B cell (primary cell): ENCODE measurements at regions not wholly inside any gene's neighbourhood (a gene's known extent, or its start where the extent isn't known, plus 50 kb on each side); places are given as distances from the start of the nearest gene placed in this dataset.

Source experiments
- ATAC-seq: fragments of 200-7000 bp; cut with Tn5 transposase; one replicate; pipeline ENCODE4 v1.10.0; 2021; ENCODE audit warnings: low read depth, mild to moderate bottlenecking, moderate number of reproducible peaks, moderate library complexity
- CTCF ChIA-PET: fragments of 350-600 bp; sonication (Branson Sonifier 250); formaldehyde crosslinking; loops from one replicate; lab custom pipeline; 2021; ENCODE audit warnings: antibody characterized with exemption, inconsistent platforms; lab: Charles Lee
- POLR2A ChIA-PET: fragments of 350-600 bp; sonication (Branson Sonifier 250); formaldehyde crosslinking; loops from one replicate; lab custom pipeline; 2021; ENCODE audit warnings: antibody characterized with exemption; lab: Charles Lee
- DNase-seq: peaks from one replicate; pipeline ENCODE4 v3.0.0; 2013
- H2AFZ ChIP-seq: 2 replicates; pipeline ENCODE4 v1.6.1; 2012; ENCODE audit warnings: mild to moderate bottlenecking, low read depth, low read length; ENCODE audit not compliant: insufficient read depth, poor library complexity, severe bottlenecking
- H3K27ac ChIP-seq, 2 donors: 1 replicate in 1 of 2; 2 replicates in 1 of 2; pipeline ENCODE4 v1.5.1; 2012 to 2013; ENCODE audit warnings: low read length in 2 of 2, mild to moderate bottlenecking in 2 of 2, moderate library complexity in 1 of 2
- H3K27me3 ChIP-seq, 4 experiments: fragments of 200-600 bp in 1 of 4; sonication (generic) in 1 of 4; replicated peaks in 1 of 4; 1 replicate in 2 of 4; 2 replicates in 2 of 4; pipeline versions ENCODE4 v1.6.1 to v1.7.0; 2013 to 2016; ENCODE audit warnings: low read length in 3 of 4, mild to moderate bottlenecking in 2 of 4, mixed read lengths in 1 of 4, moderate library complexity in 1 of 4; ENCODE audit not compliant: insufficient read depth in 4 of 4, control insufficient read depth in 3 of 4; ENCODE audit errors: control extremely low read depth in 1 of 4
- H3K36me3 ChIP-seq, 2 experiments: replicated peaks in 1 of 2; 1 replicate in 1 of 2; 2 replicates in 1 of 2; pipeline versions ENCODE4 v1.6.1 to v1.7.1; 2013; ENCODE audit warnings: low read length in 1 of 2; ENCODE audit not compliant: insufficient read depth in 2 of 2, control insufficient read depth in 1 of 2; ENCODE audit errors: control extremely low read depth in 1 of 2, extremely low read depth in 1 of 2
- H3K4me1 ChIP-seq, 2 donors: fragments of 200-600 bp in 1 of 2; sonication (generic) in 1 of 2; 1 replicate in 1 of 2; 2 replicates in 1 of 2; pipeline versions ENCODE4 v1.5.1 to v1.6.1; 2013 to 2017; ENCODE audit warnings: low read length in 2 of 2; ENCODE audit not compliant: control insufficient read depth in 2 of 2, insufficient read depth in 2 of 2
- H3K4me2 ChIP-seq: replicated peaks from 2 replicates; pipeline ENCODE3; 2012; ENCODE audit warnings: mild to moderate bottlenecking, low read depth, low read length; ENCODE audit not compliant: poor library complexity, severe bottlenecking
- H3K4me3 ChIP-seq, 5 experiments: fragments of 200-600 bp in 1 of 5; sonication (generic) in 1 of 5; 1 replicate in 3 of 5; 2 replicates in 2 of 5; pipeline versions ENCODE4 v1.5.1 to v1.7.0; 2011 to 2016; ENCODE audit warnings: low read length in 4 of 5, mild to moderate bottlenecking in 4 of 5, low read depth in 2 of 5, control low read depth in 1 of 5, moderate library complexity in 1 of 5; ENCODE audit not compliant: insufficient read depth in 1 of 5; ENCODE audit errors: control extremely low read depth in 1 of 5, extremely low read depth in 1 of 5
- H3K79me2 ChIP-seq: fragments of 200-600 bp; sonication (generic); one replicate; pipeline ENCODE4 v1.6.0; 2016; ENCODE audit warnings: low read length; ENCODE audit not compliant: control insufficient read depth, insufficient read depth
- H3K9ac ChIP-seq: fragments of 200-600 bp; sonication (generic); 2 replicates; pipeline ENCODE4 v1.6.1; 2017; ENCODE audit warnings: mild to moderate bottlenecking, low read length, moderate library complexity
- H3K9me3 ChIP-seq, 3 donors: one replicate each; pipeline versions ENCODE4 v1.6.1 to v1.7.1; 2013; ENCODE audit warnings: low read length in 2 of 3; ENCODE audit not compliant: control insufficient read depth in 2 of 3, insufficient read depth in 1 of 3; ENCODE audit errors: control extremely low read depth in 1 of 3
- H4K20me1 ChIP-seq: 2 replicates; pipeline ENCODE4 v1.6.0; 2012; ENCODE audit warnings: mild to moderate bottlenecking, low read length; ENCODE audit not compliant: insufficient read depth, control insufficient read depth, poor library complexity, severe bottlenecking
- H3K27ac Mint-ChIP-seq: one replicate; pipeline ENCODE4 v1.8.0; 2021; ENCODE audit warnings: mixed read lengths
- H3K27me3 Mint-ChIP-seq: one replicate; pipeline ENCODE4 v1.8.0; 2021; ENCODE audit warnings: mixed read lengths
- H3K4me1 Mint-ChIP-seq: one replicate; pipeline ENCODE4 v1.8.0; 2021; ENCODE audit warnings: mixed read lengths
- H3K4me3 Mint-ChIP-seq: one replicate; pipeline ENCODE4 v1.8.0; 2021; ENCODE audit warnings: mixed read lengths
- H3K9me3 Mint-ChIP-seq: one replicate; pipeline ENCODE4 v1.8.0; 2022; ENCODE audit warnings: mixed read lengths; ENCODE audit not compliant: insufficient read depth
- EZH2 ChIP-seq: IDR thresholded peaks from 2 replicates; pipeline ENCODE4 v1.6.1; 2012; ENCODE audit warnings: borderline replicate concordance, low read depth, mild to moderate bottlenecking, moderate library complexity, low read length; ENCODE audit not compliant: insufficient read depth, poor library complexity, severe bottlenecking
- WGBS: methylation state at CpG from one replicate; pipeline ENCODE4 v1.1.5; 2013; ENCODE audit warnings: missing lambda C conversion rate; ENCODE audit not compliant: insufficient coverage; 5-methylcytosine and 5-hydroxymethylcytosine counted together
- intact Hi-C: fragments of 100-400 bp; cut with micrococcal nuclease; formaldehyde crosslinking; loops from one replicate; pipeline ENCODE4 v1.10.0; 2022
- TF ChIP-seq, protein P1 (sequence below): fragments of 200-600 bp; IDR thresholded peaks from one replicate; pipeline ENCODE4 v1.8.0; 2022; ENCODE audit warnings: antibody characterized with exemption, mild to moderate bottlenecking

- ChIA-PET CTCF (interaction anchor here (0.7 kb wide), 2 partner anchors 23 to 1037 kb away, joined by 3 read pairs; no protein-coding TSS in a partner anchor), POLR2A (no interaction called here)
- peaks cover 7% of the 10 kb centered on the region for H3K4me1 Mint-ChIP-seq
- no peaks in the 10 kb centered on the region for H3K4me1 ChIP-seq
- no peaks in the 10 kb centered on the region for H3K36me3 ChIP-seq
- no peak overlapping the region for H3K9ac ChIP-seq
- H3K79me2 ChIP-seq, result peaks cover 23% of the 10 kb centered on the region
- intact Hi-C loops, result no loop called here
- no peak overlapping the region for H3K4me3 ChIP-seq
- no peak overlapping the region for H3K4me3 Mint-ChIP-seq
- H3K27ac ChIP-seq, result no peak overlapping the region
- 72% methylated on average over 2 of the region's 2 CpGs for WGBS
- H3K4me2 ChIP-seq, result no peak overlapping the region
- no peak for TF ChIP-seq EZH2
- TF ChIP-seq, protein P1, sequence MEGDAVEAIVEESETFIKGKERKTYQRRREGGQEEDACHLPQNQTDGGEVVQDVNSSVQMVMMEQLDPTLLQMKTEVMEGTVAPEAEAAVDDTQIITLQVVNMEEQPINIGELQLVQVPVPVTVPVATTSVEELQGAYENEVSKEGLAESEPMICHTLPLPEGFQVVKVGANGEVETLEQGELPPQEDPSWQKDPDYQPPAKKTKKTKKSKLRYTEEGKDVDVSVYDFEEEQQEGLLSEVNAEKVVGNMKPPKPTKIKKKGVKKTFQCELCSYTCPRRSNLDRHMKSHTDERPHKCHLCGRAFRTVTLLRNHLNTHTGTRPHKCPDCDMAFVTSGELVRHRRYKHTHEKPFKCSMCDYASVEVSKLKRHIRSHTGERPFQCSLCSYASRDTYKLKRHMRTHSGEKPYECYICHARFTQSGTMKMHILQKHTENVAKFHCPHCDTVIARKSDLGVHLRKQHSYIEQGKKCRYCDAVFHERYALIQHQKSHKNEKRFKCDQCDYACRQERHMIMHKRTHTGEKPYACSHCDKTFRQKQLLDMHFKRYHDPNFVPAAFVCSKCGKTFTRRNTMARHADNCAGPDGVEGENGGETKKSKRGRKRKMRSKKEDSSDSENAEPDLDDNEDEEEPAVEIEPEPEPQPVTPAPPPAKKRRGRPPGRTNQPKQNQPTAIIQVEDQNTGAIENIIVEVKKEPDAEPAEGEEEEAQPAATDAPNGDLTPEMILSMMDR, result no peak
- ATAC-seq (no peak), DNase-seq (no peak)
- no peaks in the 10 kb centered on the region for H3K27me3 Mint-ChIP-seq
- no peaks in the 10 kb centered on the region for H4K20me1 ChIP-seq
- H2AFZ ChIP-seq, result no peak overlapping the region
- no peaks in the 10 kb centered on the region for H3K9me3 ChIP-seq
- H3K9me3 Mint-ChIP-seq, result no peaks in the 10 kb centered on the region
- no peak overlapping the region for H3K27ac Mint-ChIP-seq
- no peaks in the 10 kb centered on the region for H3K27me3 ChIP-seq
These were observed 50.7 kb upstream of the ARHGAP32 start for GRCh38 chr11:129242855-129243254.
